HG02623 (cell line): ENCODE measurements at regions not wholly inside any gene's neighbourhood (a gene's known extent, or its start where the extent isn't known, plus 50 kb on each side); places are given as distances from the start of the nearest gene placed in this dataset.
"Not testable (repeated sequence)": the region's sequence is repeated elsewhere in the genome, so short reads cannot be mapped to it uniquely, and the experiment has no call there.

Experiments used
- ATAC-seq: cut with Tn5 transposase; IDR thresholded peaks from one replicate; pipeline ENCODE4 v1.9.1; 2021; ENCODE audit warnings: moderate library complexity; ENCODE audit not compliant: unreplicated experiment

- no peak for ATAC-seq
These were observed 621.0 kb downstream of the PKHD1 start for GRCh38 chr6:51466427-51466826.

GRCh38 chr6:51467231-51467952 lies 620.0 kb downstream of the PKHD1 start:
- no peak for ATAC-seq

GRCh38 chr6:51468704-51469103 lies 618.7 kb downstream of the PKHD1 start:
- no peak for ATAC-seq

GRCh38 chr6:51472745-51473487 lies 614.5 kb downstream of the PKHD1 start:
- ATAC-seq, result no peak

GRCh38 chr6:51474022-51474975 lies 613.1 kb downstream of the PKHD1 start:
- no peak for ATAC-seq

GRCh38 chr6:51477711-51478311 lies 609.6 kb downstream of the PKHD1 start:
- ATAC-seq, result no peak

- ATAC-seq, result no peak
These were observed 608.1 kb downstream of the PKHD1 start for GRCh38 chr6:51479296-51479695.

- ATAC-seq, result no peak
These were observed 607.4 kb downstream of the PKHD1 start for GRCh38 chr6:51480040-51480439.

GRCh38 chr6:51485869-51486268 lies 601.5 kb downstream of the PKHD1 start:
- not testable (repeated sequence) for ATAC-seq

- ATAC-seq, result no peak
These were observed 599.5 kb downstream of the PKHD1 start for GRCh38 chr6:51487937-51488336.

GRCh38 chr6:51489133-51489532 lies 598.3 kb downstream of the PKHD1 start:
- no peak for ATAC-seq

- no peak for ATAC-seq
These were observed 597.3 kb downstream of the PKHD1 start for GRCh38 chr6:51490101-51490500.

- no peak for ATAC-seq
These were observed 593.1 kb downstream of the PKHD1 start for GRCh38 chr6:51494342-51494741.

- no peak for ATAC-seq
These were observed 592.3 kb downstream of the PKHD1 start for GRCh38 chr6:51495096-51495495.

- no peak for ATAC-seq
These were observed 591.6 kb downstream of the PKHD1 start for GRCh38 chr6:51495610-51496396.

GRCh38 chr6:51502996-51503395 lies 584.4 kb downstream of the PKHD1 start:
- no peak for ATAC-seq

GRCh38 chr6:51505434-51505833 lies 582.0 kb downstream of the PKHD1 start:
- no peak for ATAC-seq

GRCh38 chr6:51509597-51509996 lies 577.8 kb downstream of the PKHD1 start:
- ATAC-seq, result no peak

GRCh38 chr6:51511081-51511480 lies 576.3 kb downstream of the PKHD1 start:
- no peak for ATAC-seq
